Right lung (tissue), 2 donors: ENCODE measurements at regions not wholly inside any gene's neighbourhood (a gene's known extent, or its start where the extent isn't known, plus 50 kb on each side); places are given as distances from the start of the nearest gene placed in this dataset.
A peak's percentile ranks its signal among the peaks of the same experiment; 100 is the strongest.
"Not testable (repeated sequence)": the region's sequence is repeated elsewhere in the genome, so short reads cannot be mapped to it uniquely, and the experiment has no call there.

Experiments used
- DNase-seq, 2 donors: peaks; one replicate each; pipeline ENCODE4 v3.0.0-alpha.2; 2013

DNA sequence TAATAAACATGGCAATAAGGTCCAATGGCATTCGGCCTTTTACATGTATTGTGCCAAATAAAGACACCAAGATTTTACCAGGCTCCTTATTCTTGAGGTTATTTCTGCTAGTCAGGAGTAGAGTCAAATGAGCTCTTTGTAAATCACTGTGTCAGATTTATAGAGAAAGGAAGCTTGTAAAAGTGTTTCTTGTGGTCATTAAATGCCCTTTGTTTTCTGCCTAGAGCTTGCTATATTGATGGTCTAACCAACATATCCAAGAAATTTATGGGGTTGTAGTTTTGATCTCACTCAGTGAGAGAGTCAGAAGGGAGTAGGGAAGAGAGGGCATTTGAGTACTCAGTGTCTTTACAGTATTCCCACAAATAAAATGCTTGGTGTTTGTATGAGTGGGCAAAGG, 86.2 kb upstream of the FRMPD4 start:
- no peak for DNase-seq

- DNase-seq, result no peak
Observed at GRCh38 chrX:12058087-12058486, 80.2 kb upstream of the FRMPD4 start.

DNA sequence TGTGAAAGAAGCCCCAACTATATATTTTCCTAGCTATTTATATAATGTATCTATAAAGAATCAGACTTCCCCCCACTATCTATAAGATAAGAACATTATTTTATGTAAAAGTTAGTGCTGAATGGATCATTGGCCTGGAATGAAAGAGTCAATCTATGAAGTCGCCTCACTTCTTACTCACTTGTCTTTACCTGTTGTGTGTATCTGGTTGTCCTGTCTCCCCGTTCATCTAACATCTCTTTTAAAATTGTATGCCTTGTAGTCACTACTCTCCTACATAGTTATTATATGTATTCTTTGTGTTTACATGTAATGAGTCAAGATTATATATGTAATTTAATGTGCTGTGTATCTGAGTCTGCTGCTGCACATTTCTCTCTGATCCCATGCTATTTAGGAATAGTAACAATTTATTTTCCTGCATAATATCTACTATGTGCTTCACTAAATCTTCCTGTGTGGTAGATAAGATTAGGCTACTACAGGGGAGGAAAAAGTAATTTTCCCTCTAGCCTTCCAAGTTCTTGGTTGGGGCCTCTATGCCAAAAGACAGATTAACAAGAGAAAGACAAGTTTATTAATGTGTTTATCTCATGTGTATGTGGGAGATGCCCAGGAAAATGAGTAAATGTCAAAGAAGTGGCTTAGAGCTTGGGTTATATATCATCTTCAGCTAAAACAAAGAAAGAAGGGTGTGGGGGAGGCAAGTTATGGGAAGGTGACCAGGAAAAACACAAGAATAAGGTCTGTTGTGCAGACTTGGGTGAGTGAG, 77.6 kb upstream of the FRMPD4 start:
- DNase-seq, result no peak

DNA sequence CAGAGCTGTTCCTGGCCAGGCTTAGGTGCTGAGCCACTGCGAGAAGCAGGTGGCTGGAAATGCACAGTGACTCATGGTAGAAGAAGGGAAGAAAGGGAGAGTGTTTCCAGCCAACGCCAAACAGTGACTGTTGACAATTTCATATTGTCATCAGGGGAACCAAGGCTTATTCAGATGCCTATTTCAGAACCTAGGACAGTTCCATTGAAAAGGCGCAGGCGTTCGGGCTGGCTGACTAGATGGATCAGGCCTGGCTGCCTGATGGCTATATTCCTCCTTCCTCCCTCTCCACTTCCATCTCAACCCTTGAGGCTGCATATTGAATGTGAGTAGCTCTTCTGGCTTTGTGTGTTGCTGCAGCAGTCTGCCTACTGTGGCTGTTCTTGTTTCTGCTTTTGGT, 73.0 kb upstream of the FRMPD4 start:
- peak in 1 of 2 donors; percentile 6 for DNase-seq

GRCh38 chrX:12076046-12076445, 62.2 kb upstream of the FRMPD4 start:
- DNase-seq, result no peak

GRCh38 chrX:12080265-12080664, 58.0 kb upstream of the FRMPD4 start:
- DNase-seq, result peak; percentile 6 to 12

GRCh38 chrX:12082959-12083358, 55.3 kb upstream of the FRMPD4 start:
- not testable (repeated sequence) for DNase-seq
